ENCODE measurements at regions not wholly inside any gene's neighbourhood (a gene's known extent, or its start where the extent isn't known, plus 50 kb on each side); places are given as distances from the start of the nearest gene placed in this dataset.
"Not testable (repeated sequence)": the region's sequence is repeated elsewhere in the genome, so short reads cannot be mapped to it uniquely, and the experiment has no call there.

- no peak for DNase-seq
These were observed 197.3 kb downstream of the MATN1 start for GRCh38 chr1:30525971-30526651.

- no peak for DNase-seq
These were observed 197.8 kb downstream of the MATN1 start for GRCh38 chr1:30525631-30525970.

- DNase-seq, result no peak
These were observed 198.4 kb downstream of the MATN1 start for GRCh38 chr1:30524840-30525617.

GRCh38 chr1:30524025-30524555 is 199.3 kb downstream of the MATN1 start:
- not testable (repeated sequence) for DNase-seq

GRCh38 chr1:30523055-30524020 is 200.0 kb downstream of the MATN1 start:
- DNase-seq, result no peak

GRCh38 chr1:30522031-30523004 is 201.1 kb downstream of the MATN1 start:
- DNase-seq, result no peak

- no peak for DNase-seq
These were observed 202.0 kb downstream of the MATN1 start for GRCh38 chr1:30521261-30521865.

GRCh38 chr1:30520476-30520875 is 202.9 kb downstream of the MATN1 start:
- DNase-seq, result no peak

GRCh38 chr1:30519201-30519763 is 204.1 kb downstream of the MATN1 start:
- no peak for DNase-seq

GRCh38 chr1:30518696-30519095 is 204.7 kb downstream of the MATN1 start:
- no peak for DNase-seq

GRCh38 chr1:30518186-30518585 is 205.2 kb downstream of the MATN1 start:
- no peak for DNase-seq

- not testable (repeated sequence) for DNase-seq
These were observed 205.7 kb downstream of the MATN1 start for GRCh38 chr1:30517666-30518065.

GRCh38 chr1:30517241-30517640 is 206.1 kb downstream of the MATN1 start:
- DNase-seq, result not testable (repeated sequence)

- DNase-seq, result no peak
These were observed 206.9 kb downstream of the MATN1 start for GRCh38 chr1:30516485-30516858.

GRCh38 chr1:30515755-30516484 is 207.5 kb downstream of the MATN1 start:
- no peak for DNase-seq

- no peak for DNase-seq
These were observed 208.4 kb downstream of the MATN1 start for GRCh38 chr1:30514945-30515344.

GRCh38 chr1:30514137-30514654 is 209.2 kb downstream of the MATN1 start:
- no peak for DNase-seq

GRCh38 chr1:30513396-30514136 is 209.8 kb downstream of the MATN1 start:
- DNase-seq, result no peak

GRCh38 chr1:30512914-30513265 is 210.5 kb downstream of the MATN1 start:
- DNase-seq, result no peak

Data from NCI-H524 treated with DMSO at 0.1 percent for 48 hours (cell line).